ENCODE measurements at regions not wholly inside any gene's neighbourhood (a gene's known extent, or its start where the extent isn't known, plus 50 kb on each side); places are given as distances from the start of the nearest gene placed in this dataset.

DNA sequence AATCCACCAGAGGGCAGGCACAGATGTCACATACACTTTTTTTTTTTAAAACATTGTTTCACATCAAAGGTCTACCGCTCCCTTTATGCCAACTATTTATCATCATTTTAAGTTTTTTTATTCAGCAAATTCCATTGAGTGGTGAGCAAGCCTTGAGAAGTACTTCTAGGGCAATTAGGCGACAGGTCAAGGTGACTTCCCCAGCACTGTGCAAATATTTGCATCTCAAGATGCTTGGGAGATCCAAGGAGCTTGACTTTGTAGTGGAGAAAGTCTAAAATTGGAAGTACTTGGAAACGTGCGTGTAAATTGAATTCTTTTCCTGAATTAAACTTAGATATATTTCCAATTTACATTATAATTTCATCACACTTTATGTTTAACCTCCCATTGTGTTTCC lies 211.1 kb downstream of the ICE1 start:
- Histone ChIP-seq H3K36me3 (no peaks in the 10 kb centered on the region), H3K4me3 (no peak overlapping the region), H3K9me3 (ENCODE audit: low read depth) (no peaks in the 10 kb centered on the region), H3K27ac (no peak overlapping the region), H3K27me3 (no peaks in the 10 kb centered on the region), H3K4me1 (ENCODE audit: low read depth) (peaks cover 8% of the 10 kb centered on the region)
- TF ChIP-seq CTCF (IDR thresholded peaks at IDR 0.05; ENCODE audit: low read depth, low read length): no peak
- no peak for DNase-seq (ENCODE audit: low read depth in 1 of 2, low spot score in 1 of 2)

- DNase-seq (ENCODE audit: low read depth in 1 of 2, low spot score in 1 of 2): no peak
- Histone ChIP-seq H3K27me3 (no peaks in the 10 kb centered on the region), H3K9me3 (ENCODE audit: low read depth) (no peaks in the 10 kb centered on the region), H3K27ac (no peak overlapping the region), H3K4me1 (ENCODE audit: low read depth) (no peaks in the 10 kb centered on the region), H3K4me3 (no peak overlapping the region), H3K36me3 (no peaks in the 10 kb centered on the region)
- no peak for TF ChIP-seq CTCF (IDR thresholded peaks at IDR 0.05; ENCODE audit: low read depth, low read length)
Observed at GRCh38 chr5:5632678-5633077, 210.2 kb downstream of the ICE1 start.

DNA sequence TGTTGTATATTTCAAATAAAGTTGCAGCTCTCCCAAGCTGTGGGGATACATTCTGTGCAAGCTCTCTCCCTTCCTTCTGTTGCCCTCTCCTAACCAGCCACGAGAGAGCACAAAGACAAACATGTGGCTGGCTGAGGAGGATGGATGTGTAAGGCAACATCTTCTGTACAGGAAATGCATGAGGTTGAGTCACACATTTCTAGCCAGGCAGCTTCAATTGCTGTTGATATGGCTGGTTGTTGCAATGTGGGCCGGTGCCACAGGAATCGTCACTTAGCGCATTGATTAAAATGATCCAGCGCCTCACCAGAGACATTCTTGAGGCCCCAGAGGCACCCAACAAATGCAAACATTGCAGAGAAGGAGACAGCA lies 207.1 kb downstream of the ICE1 start:
- H3K4me1 ChIP-seq (ENCODE audit: low read depth): no peaks in the 10 kb centered on the region
- DNase-seq (ENCODE audit: low read depth in 1 of 2, low spot score in 1 of 2): peak in 1 of 2 donors; percentile 62
- H3K36me3 ChIP-seq: no peaks in the 10 kb centered on the region
- H3K4me3 ChIP-seq: no peak overlapping the region
- TF ChIP-seq CTCF (IDR thresholded peaks at IDR 0.05; ENCODE audit: low read depth, low read length): no peak
- no peaks in the 10 kb centered on the region for H3K9me3 ChIP-seq (ENCODE audit: low read depth)
- no peaks in the 10 kb centered on the region for H3K27me3 ChIP-seq
- no peak overlapping the region for H3K27ac ChIP-seq

DNA sequence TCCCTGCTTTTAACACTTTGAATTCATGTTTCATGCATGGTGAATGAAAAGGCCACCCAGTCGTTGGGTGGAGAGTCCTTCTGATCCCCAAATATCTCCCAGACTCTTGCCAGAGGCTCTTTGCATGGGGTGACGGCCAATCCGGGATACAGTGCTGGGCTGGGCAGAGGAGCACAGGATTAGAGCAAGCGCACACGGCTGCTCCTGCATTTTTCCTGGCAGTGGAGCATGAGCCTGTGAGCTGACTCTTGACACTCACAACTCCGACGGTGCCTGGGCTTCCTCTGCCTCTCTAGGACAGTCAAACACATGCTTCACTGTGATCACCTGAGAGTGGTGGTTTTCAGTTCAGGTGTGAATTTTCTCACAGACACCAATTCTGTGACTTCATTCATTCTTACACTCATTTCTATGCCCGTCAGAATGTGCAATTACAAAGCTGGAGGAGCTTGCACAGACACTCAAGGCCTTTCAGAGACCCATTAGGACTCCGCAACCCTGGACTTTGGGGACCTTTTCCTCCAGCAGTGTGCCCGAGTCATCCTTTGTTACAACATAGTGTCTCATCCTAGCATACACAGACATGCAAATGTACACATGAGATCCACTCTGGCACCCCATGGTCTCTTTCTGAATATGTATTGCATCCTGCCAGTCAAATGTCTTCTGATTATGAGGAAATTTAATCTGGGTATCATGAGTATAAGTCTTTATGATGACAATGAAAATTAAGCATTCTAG lies 206.6 kb downstream of the ICE1 start:
- H3K27me3 ChIP-seq: no peaks in the 10 kb centered on the region
- H3K27ac ChIP-seq: no peak overlapping the region
- H3K4me1 ChIP-seq (ENCODE audit: low read depth): no peaks in the 10 kb centered on the region
- no peak overlapping the region for H3K4me3 ChIP-seq
- DNase-seq (ENCODE audit: low read depth in 1 of 2, low spot score in 1 of 2): no peak
- H3K9me3 ChIP-seq (ENCODE audit: low read depth): no peaks in the 10 kb centered on the region
- H3K36me3 ChIP-seq: no peaks in the 10 kb centered on the region
- no peak for TF ChIP-seq CTCF (IDR thresholded peaks at IDR 0.05; ENCODE audit: low read depth, low read length)

- Histone ChIP-seq H3K27ac (no peak overlapping the region), H3K9me3 (ENCODE audit: low read depth) (no peaks in the 10 kb centered on the region), H3K4me3 (no peak overlapping the region), H3K36me3 (no peaks in the 10 kb centered on the region), H3K4me1 (ENCODE audit: low read depth) (no peaks in the 10 kb centered on the region), H3K27me3 (no peaks in the 10 kb centered on the region)
- DNase-seq (ENCODE audit: low read depth in 1 of 2, low spot score in 1 of 2): no peak
- no peak for TF ChIP-seq CTCF (IDR thresholded peaks at IDR 0.05; ENCODE audit: low read depth, low read length)
Observed at GRCh38 chr5:5626412-5626811, 203.9 kb downstream of the ICE1 start.

Data from cardiac muscle cell (in vitro differentiated cells and primary cell).